B cell (primary cell): ENCODE measurements at regions not wholly inside any gene's neighbourhood (a gene's known extent, or its start where the extent isn't known, plus 50 kb on each side); places are given as distances from the start of the nearest gene placed in this dataset.

Experiments used
- ATAC-seq: fragments of 200-7000 bp; cut with Tn5 transposase; one replicate; pipeline ENCODE4 v1.10.0; 2021; ENCODE audit warnings: low read depth, mild to moderate bottlenecking, moderate number of reproducible peaks, moderate library complexity
- CTCF ChIA-PET: fragments of 350-600 bp; sonication (Branson Sonifier 250); formaldehyde crosslinking; loops from one replicate; lab custom pipeline; 2021; ENCODE audit warnings: antibody characterized with exemption, inconsistent platforms; lab: Charles Lee
- POLR2A ChIA-PET: fragments of 350-600 bp; sonication (Branson Sonifier 250); formaldehyde crosslinking; loops from one replicate; lab custom pipeline; 2021; ENCODE audit warnings: antibody characterized with exemption; lab: Charles Lee
- DNase-seq: peaks from one replicate; pipeline ENCODE4 v3.0.0; 2013
- H2AFZ ChIP-seq: 2 replicates; pipeline ENCODE4 v1.6.1; 2012; ENCODE audit warnings: mild to moderate bottlenecking, low read depth, low read length; ENCODE audit not compliant: insufficient read depth, poor library complexity, severe bottlenecking
- H3K27ac ChIP-seq, 2 donors: 1 replicate in 1 of 2; 2 replicates in 1 of 2; pipeline ENCODE4 v1.5.1; 2012 to 2013; ENCODE audit warnings: low read length in 2 of 2, mild to moderate bottlenecking in 2 of 2, moderate library complexity in 1 of 2
- H3K27me3 ChIP-seq, 4 experiments: fragments of 200-600 bp in 1 of 4; sonication (generic) in 1 of 4; replicated peaks in 1 of 4; 1 replicate in 2 of 4; 2 replicates in 2 of 4; pipeline versions ENCODE4 v1.6.1 to v1.7.0; 2013 to 2016; ENCODE audit warnings: low read length in 3 of 4, mild to moderate bottlenecking in 2 of 4, mixed read lengths in 1 of 4, moderate library complexity in 1 of 4; ENCODE audit not compliant: insufficient read depth in 4 of 4, control insufficient read depth in 3 of 4; ENCODE audit errors: control extremely low read depth in 1 of 4
- H3K36me3 ChIP-seq, 2 experiments: replicated peaks in 1 of 2; 1 replicate in 1 of 2; 2 replicates in 1 of 2; pipeline versions ENCODE4 v1.6.1 to v1.7.1; 2013; ENCODE audit warnings: low read length in 1 of 2; ENCODE audit not compliant: insufficient read depth in 2 of 2, control insufficient read depth in 1 of 2; ENCODE audit errors: control extremely low read depth in 1 of 2, extremely low read depth in 1 of 2
- H3K4me1 ChIP-seq, 2 donors: fragments of 200-600 bp in 1 of 2; sonication (generic) in 1 of 2; 1 replicate in 1 of 2; 2 replicates in 1 of 2; pipeline versions ENCODE4 v1.5.1 to v1.6.1; 2013 to 2017; ENCODE audit warnings: low read length in 2 of 2; ENCODE audit not compliant: control insufficient read depth in 2 of 2, insufficient read depth in 2 of 2
- H3K4me2 ChIP-seq: replicated peaks from 2 replicates; pipeline ENCODE3; 2012; ENCODE audit warnings: mild to moderate bottlenecking, low read depth, low read length; ENCODE audit not compliant: poor library complexity, severe bottlenecking
- H3K4me3 ChIP-seq, 5 experiments: fragments of 200-600 bp in 1 of 5; sonication (generic) in 1 of 5; 1 replicate in 3 of 5; 2 replicates in 2 of 5; pipeline versions ENCODE4 v1.5.1 to v1.7.0; 2011 to 2016; ENCODE audit warnings: low read length in 4 of 5, mild to moderate bottlenecking in 4 of 5, low read depth in 2 of 5, control low read depth in 1 of 5, moderate library complexity in 1 of 5; ENCODE audit not compliant: insufficient read depth in 1 of 5; ENCODE audit errors: control extremely low read depth in 1 of 5, extremely low read depth in 1 of 5
- H3K79me2 ChIP-seq: fragments of 200-600 bp; sonication (generic); one replicate; pipeline ENCODE4 v1.6.0; 2016; ENCODE audit warnings: low read length; ENCODE audit not compliant: control insufficient read depth, insufficient read depth
- H3K9ac ChIP-seq: fragments of 200-600 bp; sonication (generic); 2 replicates; pipeline ENCODE4 v1.6.1; 2017; ENCODE audit warnings: mild to moderate bottlenecking, low read length, moderate library complexity
- H3K9me3 ChIP-seq, 3 donors: one replicate each; pipeline versions ENCODE4 v1.6.1 to v1.7.1; 2013; ENCODE audit warnings: low read length in 2 of 3; ENCODE audit not compliant: control insufficient read depth in 2 of 3, insufficient read depth in 1 of 3; ENCODE audit errors: control extremely low read depth in 1 of 3
- H4K20me1 ChIP-seq: 2 replicates; pipeline ENCODE4 v1.6.0; 2012; ENCODE audit warnings: mild to moderate bottlenecking, low read length; ENCODE audit not compliant: insufficient read depth, control insufficient read depth, poor library complexity, severe bottlenecking
- H3K27ac Mint-ChIP-seq: one replicate; pipeline ENCODE4 v1.8.0; 2021; ENCODE audit warnings: mixed read lengths
- H3K27me3 Mint-ChIP-seq: one replicate; pipeline ENCODE4 v1.8.0; 2021; ENCODE audit warnings: mixed read lengths
- H3K4me1 Mint-ChIP-seq: one replicate; pipeline ENCODE4 v1.8.0; 2021; ENCODE audit warnings: mixed read lengths
- H3K4me3 Mint-ChIP-seq: one replicate; pipeline ENCODE4 v1.8.0; 2021; ENCODE audit warnings: mixed read lengths
- H3K9me3 Mint-ChIP-seq: one replicate; pipeline ENCODE4 v1.8.0; 2022; ENCODE audit warnings: mixed read lengths; ENCODE audit not compliant: insufficient read depth
- CTCF ChIP-seq: fragments of 200-600 bp; IDR thresholded peaks from one replicate; pipeline ENCODE4 v1.8.0; 2022; ENCODE audit warnings: antibody characterized with exemption, mild to moderate bottlenecking
- EZH2 ChIP-seq: IDR thresholded peaks from 2 replicates; pipeline ENCODE4 v1.6.1; 2012; ENCODE audit warnings: borderline replicate concordance, low read depth, mild to moderate bottlenecking, moderate library complexity, low read length; ENCODE audit not compliant: insufficient read depth, poor library complexity, severe bottlenecking
- WGBS: methylation state at CpG from one replicate; pipeline ENCODE4 v1.1.5; 2013; ENCODE audit warnings: missing lambda C conversion rate; ENCODE audit not compliant: insufficient coverage; 5-methylcytosine and 5-hydroxymethylcytosine counted together
- intact Hi-C: fragments of 100-400 bp; cut with micrococcal nuclease; formaldehyde crosslinking; loops from one replicate; pipeline ENCODE4 v1.10.0; 2022

GRCh38 chr2:225170162-225170561, 127.9 kb upstream of the DOCK10 start:
- H3K27me3 ChIP-seq = no peaks in the 10 kb centered on the region
- no peaks in the 10 kb centered on the region for H3K9me3 ChIP-seq
- DNase-seq = no peak
- no peak overlapping the region for H3K4me2 ChIP-seq
- intact Hi-C loops = no loop called here
- no peaks in the 10 kb centered on the region for H3K9me3 Mint-ChIP-seq
- peaks cover 9% of the 10 kb centered on the region for H3K27me3 Mint-ChIP-seq
- H3K36me3 ChIP-seq = no peaks in the 10 kb centered on the region
- CTCF ChIA-PET = no interaction called here
- no peak for ATAC-seq
- H3K4me3 Mint-ChIP-seq = no peak overlapping the region
- H3K27ac ChIP-seq = no peak overlapping the region
- POLR2A ChIA-PET = no interaction called here
- H3K9ac ChIP-seq = no peak overlapping the region
- no CpG with 5 or more reads among the region's 1 CpG for WGBS
- no peaks in the 10 kb centered on the region for H3K79me2 ChIP-seq
- H3K4me1 ChIP-seq = no peaks in the 10 kb centered on the region
- no peaks in the 10 kb centered on the region for H4K20me1 ChIP-seq
- peaks cover 7% of the 10 kb centered on the region for H3K4me1 Mint-ChIP-seq
- no peak overlapping the region for H3K4me3 ChIP-seq
- no peak overlapping the region for H2AFZ ChIP-seq
- TF ChIP-seq EZH2 (no peak), CTCF (no peak)
- H3K27ac Mint-ChIP-seq = no peak overlapping the region

GRCh38 chr2:225169396-225169795, 127.1 kb upstream of the DOCK10 start:
- H3K4me2 ChIP-seq = no peak overlapping the region
- no peak for DNase-seq
- H3K4me1 ChIP-seq = no peaks in the 10 kb centered on the region
- Mint-ChIP-seq H3K27me3 (peaks cover 15% of the 10 kb centered on the region), H3K4me3 (no peak overlapping the region), H3K4me1 (peaks cover 7% of the 10 kb centered on the region), H3K27ac (no peak overlapping the region), H3K9me3 (no peaks in the 10 kb centered on the region)
- no peak overlapping the region for H3K9ac ChIP-seq
- intact Hi-C loops = no loop called here
- no peaks in the 10 kb centered on the region for H4K20me1 ChIP-seq
- WGBS = 0% methylated on average over 1 of the region's 4 CpGs
- H3K4me3 ChIP-seq = no peak overlapping the region
- H2AFZ ChIP-seq = no peak overlapping the region
- H3K79me2 ChIP-seq = no peaks in the 10 kb centered on the region
- TF ChIP-seq EZH2 (no peak), CTCF (no peak)
- peaks cover 0 to 5% (median 0%) of the 10 kb centered on the region in 4 experiments for H3K27me3 ChIP-seq
- H3K27ac ChIP-seq = no peak overlapping the region
- ChIA-PET CTCF (no interaction called here), POLR2A (no interaction called here)
- H3K36me3 ChIP-seq = no peaks in the 10 kb centered on the region
- no peaks in the 10 kb centered on the region for H3K9me3 ChIP-seq
- no peak for ATAC-seq
